Body of pancreas (tissue), 4 donors: ENCODE measurements at regions not wholly inside any gene's neighbourhood (a gene's known extent, or its start where the extent isn't known, plus 50 kb on each side); places are given as distances from the start of the nearest gene placed in this dataset.

Experiments used
- ATAC-seq: fragments of 150-250 bp; one replicate; pipeline ENCODE4 v1.9.1; 2016
- DNase-seq, 4 donors: peaks; one replicate each; pipeline ENCODE4 v3.0.0-alpha.2; 2019
- H3K27ac ChIP-seq, 4 donors: fragments of 200-600 bp; sonication (generic); 1 replicate in 3 of 4; 2 replicates in 1 of 4; pipeline versions ENCODE4 v1.5.1 to v1.6.1; 2016 to 2019; ENCODE audit warnings: mild to moderate bottlenecking in 1 of 4, mixed read lengths in 1 of 4, moderate library complexity in 1 of 4
- H3K27me3 ChIP-seq, 2 donors: fragments of 200-600 bp; sonication (generic); one replicate each; pipeline ENCODE4 v1.6.0; 2016; ENCODE audit warnings: mild to moderate bottlenecking in 1 of 2
- H3K36me3 ChIP-seq, 2 donors: fragments of 200-600 bp; sonication (generic); replicated peaks in 1 of 2; 2 replicates each; pipeline ENCODE4 v1.5.1; 2016; ENCODE audit warnings: low read depth in 2 of 2; ENCODE audit not compliant: insufficient read depth in 1 of 2
- H3K4me1 ChIP-seq: fragments of 200-600 bp; sonication (generic); one replicate; pipeline ENCODE4 v1.6.0; 2016
- H3K4me3 ChIP-seq, 2 donors: fragments of 200-600 bp; sonication (generic); 1 replicate in 1 of 2; 2 replicates in 1 of 2; pipeline ENCODE4 v1.5.1; 2016 to 2019
- H3K9me3 ChIP-seq, 3 donors: fragments of 200-600 bp; sonication (generic); 1 replicate in 2 of 3; 2 replicates in 1 of 3; pipeline ENCODE4 v1.5.1; 2016
- POLR2A ChIP-seq, 3 donors: fragments of 450-650 bp; IDR thresholded peaks; one replicate each; pipeline ENCODE4 v1.6.1; 2016; ENCODE audit warnings: antibody characterized with exemption in 3 of 3, mild to moderate bottlenecking in 2 of 3
- WGBS, 2 donors: methylation state at CpG; one replicate each; pipeline ENCODE4 v1.1.5; 2017; 5-methylcytosine and 5-hydroxymethylcytosine counted together
- intact Hi-C: fragments of 100-400 bp; cut with DNase I; formaldehyde crosslinking; loops from one replicate; pipeline ENCODE4 v1.15.1; 2023
- TF ChIP-seq, protein P1 (sequence below), 7 experiments: fragments of 450-650 bp in 4 of 7; fragments of 200-600 bp in 3 of 7; sonication (generic) in 3 of 7; IDR thresholded peaks; one replicate each; pipeline ENCODE4 v1.5.1; 2016 to 2019; ENCODE audit warnings: antibody characterized with exemption in 7 of 7

GRCh38 chr16:86325360-86325759 is 185.0 kb upstream of the FOXF1 start:
- H3K9me3 ChIP-seq = no peaks in the 10 kb centered on the region
- DNase-seq (no peak), ATAC-seq (no peak)
- 61 to 62% methylated on average over 3 of the region's 3 CpGs for WGBS, 2 donors
- H3K4me3 ChIP-seq = no peak overlapping the region
- no peak for TF ChIP-seq POLR2A (IDR thresholded peaks at IDR 0.05)
- TF ChIP-seq, protein P1, sequence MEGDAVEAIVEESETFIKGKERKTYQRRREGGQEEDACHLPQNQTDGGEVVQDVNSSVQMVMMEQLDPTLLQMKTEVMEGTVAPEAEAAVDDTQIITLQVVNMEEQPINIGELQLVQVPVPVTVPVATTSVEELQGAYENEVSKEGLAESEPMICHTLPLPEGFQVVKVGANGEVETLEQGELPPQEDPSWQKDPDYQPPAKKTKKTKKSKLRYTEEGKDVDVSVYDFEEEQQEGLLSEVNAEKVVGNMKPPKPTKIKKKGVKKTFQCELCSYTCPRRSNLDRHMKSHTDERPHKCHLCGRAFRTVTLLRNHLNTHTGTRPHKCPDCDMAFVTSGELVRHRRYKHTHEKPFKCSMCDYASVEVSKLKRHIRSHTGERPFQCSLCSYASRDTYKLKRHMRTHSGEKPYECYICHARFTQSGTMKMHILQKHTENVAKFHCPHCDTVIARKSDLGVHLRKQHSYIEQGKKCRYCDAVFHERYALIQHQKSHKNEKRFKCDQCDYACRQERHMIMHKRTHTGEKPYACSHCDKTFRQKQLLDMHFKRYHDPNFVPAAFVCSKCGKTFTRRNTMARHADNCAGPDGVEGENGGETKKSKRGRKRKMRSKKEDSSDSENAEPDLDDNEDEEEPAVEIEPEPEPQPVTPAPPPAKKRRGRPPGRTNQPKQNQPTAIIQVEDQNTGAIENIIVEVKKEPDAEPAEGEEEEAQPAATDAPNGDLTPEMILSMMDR (IDR thresholded peaks at IDR 0.05) = no peak
- no peaks in the 10 kb centered on the region for H3K36me3 ChIP-seq
- no peaks in the 10 kb centered on the region for H3K4me1 ChIP-seq
- H3K27me3 ChIP-seq = no peaks in the 10 kb centered on the region
- no peak overlapping the region for H3K27ac ChIP-seq
- intact Hi-C loops = no loop called here

DNA sequence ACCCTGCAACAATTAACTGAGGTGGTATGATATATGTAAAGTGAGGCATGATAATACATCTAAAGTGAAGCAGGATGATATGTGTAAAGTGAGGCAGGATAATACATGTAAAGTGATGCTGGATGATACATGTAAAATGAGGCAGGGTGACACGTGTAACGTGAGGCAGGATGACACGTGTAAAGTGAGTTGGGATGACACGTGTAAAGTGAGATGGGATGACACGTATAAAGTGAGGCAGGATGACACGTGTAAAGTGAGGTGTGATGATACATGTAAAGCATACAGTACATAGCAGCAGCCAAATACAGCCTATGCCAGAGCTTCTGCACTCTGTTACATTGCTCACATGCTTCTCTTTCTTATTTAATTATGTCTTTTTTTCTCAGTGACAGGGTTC is 184.4 kb upstream of the FOXF1 start:
- ATAC-seq = no peak

GRCh38 chr16:86327321-86327720 is 183.0 kb upstream of the FOXF1 start:
- no peaks in the 10 kb centered on the region for H3K27me3 ChIP-seq
- intact Hi-C loops = no loop called here
- 61 to 63% methylated on average over 10 of the region's 10 CpGs for WGBS, 2 donors

More for the DNA sequence above, 184.4 kb upstream of the FOXF1 start:
- intact Hi-C loops = no loop called here
- H3K27ac ChIP-seq = no peak overlapping the region
- 74 to 87% methylated on average over 6 of the region's 6 CpGs for WGBS, 2 donors
- no peak for DNase-seq
- H3K36me3 ChIP-seq = no peaks in the 10 kb centered on the region
- H3K4me3 ChIP-seq = no peak overlapping the region
- no peak for TF ChIP-seq POLR2A (IDR thresholded peaks at IDR 0.05)
- TF ChIP-seq, protein P1 (IDR thresholded peaks at IDR 0.05) = no peak
- no peaks in the 10 kb centered on the region for H3K4me1 ChIP-seq
- H3K27me3 ChIP-seq = no peaks in the 10 kb centered on the region
- no peaks in the 10 kb centered on the region for H3K9me3 ChIP-seq

GRCh38 chr16:86330906-86331305 is 179.4 kb upstream of the FOXF1 start:
- no peaks in the 10 kb centered on the region for H3K9me3 ChIP-seq
- H3K4me3 ChIP-seq = no peak overlapping the region
- H3K27ac ChIP-seq = no peak overlapping the region
- WGBS, 2 donors = 53 to 58% methylated on average over 14 of the region's 14 CpGs
- H3K36me3 ChIP-seq = no peaks in the 10 kb centered on the region
- DNase-seq (no peak), ATAC-seq (no peak)
- intact Hi-C loops = no loop called here
- H3K4me1 ChIP-seq = no peaks in the 10 kb centered on the region
- no peaks in the 10 kb centered on the region for H3K27me3 ChIP-seq
- TF ChIP-seq POLR2A (IDR thresholded peaks at IDR 0.05) = no peak
- TF ChIP-seq, protein P1 (IDR thresholded peaks at IDR 0.05) = no peak

More at GRCh38 chr16:86327321-86327720, 183.0 kb upstream of the FOXF1 start:
- no peaks in the 10 kb centered on the region for H3K9me3 ChIP-seq
- no peak for DNase-seq
- ATAC-seq = no peak
- no peak for TF ChIP-seq POLR2A (IDR thresholded peaks at IDR 0.05)
- TF ChIP-seq, protein P1 (IDR thresholded peaks at IDR 0.05) = no peak
- H3K4me1 ChIP-seq = no peaks in the 10 kb centered on the region
- H3K4me3 ChIP-seq = no peak overlapping the region
- H3K27ac ChIP-seq = no peak overlapping the region
- H3K36me3 ChIP-seq = no peaks in the 10 kb centered on the region

- intact Hi-C loops = no loop called here
- no peak for ATAC-seq
- TF ChIP-seq POLR2A (IDR thresholded peaks at IDR 0.05) = no peak
- TF ChIP-seq, protein P1 (IDR thresholded peaks at IDR 0.05) = no peak
- H3K27ac ChIP-seq = no peak overlapping the region
- H3K27me3 ChIP-seq = no peaks in the 10 kb centered on the region
- H3K4me1 ChIP-seq = no peaks in the 10 kb centered on the region
- no peaks in the 10 kb centered on the region for H3K36me3 ChIP-seq
- no peaks in the 10 kb centered on the region for H3K9me3 ChIP-seq
- WGBS, 2 donors = 27 to 28% methylated on average over 7 of the region's 7 CpGs
- DNase-seq = no peak
- no peak overlapping the region for H3K4me3 ChIP-seq
These were observed 176.2 kb upstream of the FOXF1 start for GRCh38 chr16:86334079-86334635.
